GM21515 (cell line): ENCODE measurements at regions not wholly inside any gene's neighbourhood (a gene's known extent, or its start where the extent isn't known, plus 50 kb on each side); places are given as distances from the start of the nearest gene placed in this dataset.

Experiments used
- ATAC-seq: cut with Tn5 transposase; IDR thresholded peaks from one replicate; pipeline ENCODE4 v1.9.1; 2021; ENCODE audit not compliant: unreplicated experiment

DNA sequence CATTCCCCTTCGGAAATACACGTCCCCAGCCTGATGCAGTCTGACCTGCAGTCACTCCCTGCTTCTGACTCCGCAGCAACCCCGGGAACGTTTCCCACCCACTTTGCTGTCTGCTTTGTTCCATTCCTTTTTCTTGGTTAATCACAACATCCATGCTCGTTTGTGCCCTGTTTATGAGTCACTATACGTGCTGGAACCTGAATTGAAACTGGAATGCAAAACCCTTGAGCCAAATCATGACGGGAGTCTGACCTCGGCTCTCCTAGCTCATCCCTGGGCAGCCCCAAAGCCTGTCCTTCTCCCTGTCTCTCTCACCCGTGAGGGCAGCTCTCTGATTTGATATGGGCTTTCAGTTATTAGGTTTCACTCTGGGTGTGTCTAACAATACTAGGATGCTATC is 57.1 kb upstream of the RNF152 start:
- ATAC-seq = no peak

DNA sequence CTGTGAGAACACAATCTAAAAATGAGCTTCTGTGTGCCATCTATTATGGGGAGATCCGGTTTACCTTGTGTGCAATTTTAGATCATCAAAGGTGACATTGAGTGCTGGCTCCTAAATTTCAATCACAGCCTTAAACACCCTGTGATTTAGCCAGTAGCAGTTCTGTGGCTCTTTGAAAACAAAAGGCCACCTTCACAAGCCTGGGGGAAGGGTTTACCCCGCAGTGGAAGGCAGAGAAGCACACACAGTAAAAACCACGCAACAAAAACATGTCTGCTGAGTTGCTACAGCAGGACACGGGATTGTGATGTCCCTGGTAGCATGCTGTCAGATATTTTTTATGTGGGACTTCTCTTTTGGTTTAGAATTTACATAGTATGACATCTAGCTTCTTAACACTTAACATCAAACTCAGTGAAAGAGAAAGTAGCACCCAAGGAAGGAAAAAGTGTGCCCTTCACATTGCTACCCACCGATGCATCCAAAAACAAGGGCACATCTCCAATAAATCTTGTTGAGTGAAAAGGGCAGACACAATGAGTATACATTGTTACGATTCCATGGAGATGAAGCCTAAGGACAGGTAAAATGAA is 56.1 kb upstream of the RNF152 start:
- no peak for ATAC-seq

DNA sequence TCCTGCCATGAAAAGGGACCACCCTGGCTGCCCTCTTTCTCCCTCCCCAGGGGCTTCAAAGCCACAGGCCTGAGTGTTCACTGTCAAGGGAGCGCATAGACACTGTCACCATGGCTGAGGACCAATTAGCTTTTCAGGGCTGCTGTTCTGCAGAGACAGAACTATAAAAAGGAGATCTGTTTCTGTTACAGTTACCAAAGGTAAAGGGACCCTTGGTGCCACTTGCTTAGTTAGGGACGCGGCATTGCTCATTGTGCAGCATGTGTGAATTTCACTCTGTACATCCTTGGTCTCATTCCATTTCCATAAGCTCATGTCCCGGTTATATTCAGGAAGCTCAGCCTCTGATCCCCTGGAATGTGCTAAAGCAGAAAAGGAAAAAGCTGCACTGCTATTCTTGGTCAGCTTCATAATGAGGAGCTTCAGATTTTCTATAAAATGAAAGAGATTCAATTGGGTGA is 55.5 kb upstream of the RNF152 start:
- ATAC-seq = no peak

DNA sequence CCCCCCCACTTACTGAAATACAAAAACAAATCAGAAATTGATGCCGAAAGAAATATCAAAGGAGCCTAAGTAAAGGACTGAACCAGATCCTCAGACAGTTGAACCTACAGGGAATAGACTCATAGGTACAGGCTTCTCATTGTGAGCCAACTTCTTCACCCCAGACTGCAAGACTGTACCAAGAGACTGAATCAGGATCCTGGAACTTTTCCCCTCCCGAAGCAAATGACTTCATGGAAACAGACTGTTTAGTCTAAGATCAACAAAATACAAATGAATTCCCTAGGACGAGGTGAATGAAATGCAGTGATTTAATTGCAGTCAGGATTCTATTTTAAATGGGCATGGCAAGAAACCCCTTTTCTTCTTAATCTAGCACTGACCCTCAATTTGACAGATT is 53.6 kb upstream of the RNF152 start:
- ATAC-seq = no peak

DNA sequence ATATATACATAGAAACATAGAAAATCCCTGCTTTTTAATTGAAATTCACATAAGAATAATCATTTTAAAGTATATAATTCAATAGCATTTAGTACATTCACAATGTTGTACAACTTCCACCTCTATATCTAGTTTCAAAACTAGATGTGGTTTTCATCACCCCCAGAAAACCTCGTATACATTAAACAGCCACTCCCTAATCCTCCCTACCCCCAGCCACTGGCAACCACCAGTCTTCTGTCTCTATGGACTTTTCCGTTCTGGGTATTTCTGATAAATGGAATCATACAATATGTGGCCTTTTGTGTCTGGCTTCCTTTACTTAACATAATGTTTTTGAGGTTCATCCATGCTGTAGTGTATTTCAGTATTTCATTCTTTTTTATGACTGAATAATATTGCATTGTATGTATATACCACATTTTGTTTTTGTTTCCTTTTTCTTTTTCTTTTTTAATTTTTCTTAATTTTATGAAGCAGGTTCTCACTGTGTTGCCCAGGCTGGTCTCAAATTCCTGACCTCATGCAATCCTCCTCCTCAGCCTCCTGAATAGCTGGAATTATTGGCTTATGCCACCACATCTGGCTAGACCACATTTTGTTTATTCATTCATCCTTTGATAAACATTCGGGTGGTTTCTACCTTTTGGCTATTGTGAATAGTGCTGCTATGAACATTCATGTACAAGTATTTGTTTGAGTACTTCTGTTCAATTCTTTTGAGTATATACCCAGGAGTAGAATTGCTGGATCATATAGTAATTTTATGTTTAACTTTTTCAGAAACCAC is 50.6 kb upstream of the RNF152 start:
- no peak for ATAC-seq
